HFFc6 (cell line): ENCODE measurements at regions not wholly inside any gene's neighbourhood (a gene's known extent, or its start where the extent isn't known, plus 50 kb on each side); places are given as distances from the start of the nearest gene placed in this dataset.
"Not testable (repeated sequence)": the region's sequence is repeated elsewhere in the genome, so short reads cannot be mapped to it uniquely, and the experiment has no call there.

Source experiments
- DNase-seq: peaks from one replicate; pipeline ENCODE4 v3.0.0-alpha.2; 2018
- H3K27ac Mint-ChIP-seq: 2 replicates; pipeline ENCODE4 v1.8.0; 2020; ENCODE audit warnings: mild to moderate bottlenecking, mixed read lengths
- H3K27me3 Mint-ChIP-seq: 2 replicates; pipeline ENCODE4 v1.8.0; 2021; ENCODE audit warnings: mild to moderate bottlenecking, moderate library complexity, mixed read lengths; ENCODE audit not compliant: insufficient read depth
- H3K36me3 Mint-ChIP-seq: 2 replicates; pipeline ENCODE4 v1.8.0; 2021; ENCODE audit warnings: low read depth, mixed read lengths
- H3K4me1 Mint-ChIP-seq: 2 replicates; pipeline ENCODE4 v1.8.0; 2020; ENCODE audit warnings: low read depth, mixed read lengths
- H3K4me3 Mint-ChIP-seq: 2 replicates; pipeline ENCODE4 v1.8.0; 2020; ENCODE audit warnings: mild to moderate bottlenecking, moderate library complexity, mixed read lengths
- H3K9me3 Mint-ChIP-seq: 2 replicates; pipeline ENCODE4 v1.8.0; 2020; ENCODE audit warnings: mild to moderate bottlenecking, mixed read lengths
- TF ChIP-seq, protein P1 (sequence below): fragments of 200-600 bp; sonication (generic); IDR thresholded peaks from 2 replicates; pipeline ENCODE4 v1.5.0; 2021; ENCODE audit warnings: antibody characterized with exemption, mild to moderate bottlenecking

- Mint-ChIP-seq H3K4me1 (no peaks in the 10 kb centered on the region), H3K27me3 (no peaks in the 10 kb centered on the region; the same call in 1 of the 2 replicates), H3K36me3 (no peaks in the 10 kb centered on the region), H3K27ac (no peak overlapping the region), H3K4me3 (no peak overlapping the region), H3K9me3 (peaks cover 58% of the 10 kb centered on the region)
- no peak for DNase-seq
- TF ChIP-seq, protein P1, sequence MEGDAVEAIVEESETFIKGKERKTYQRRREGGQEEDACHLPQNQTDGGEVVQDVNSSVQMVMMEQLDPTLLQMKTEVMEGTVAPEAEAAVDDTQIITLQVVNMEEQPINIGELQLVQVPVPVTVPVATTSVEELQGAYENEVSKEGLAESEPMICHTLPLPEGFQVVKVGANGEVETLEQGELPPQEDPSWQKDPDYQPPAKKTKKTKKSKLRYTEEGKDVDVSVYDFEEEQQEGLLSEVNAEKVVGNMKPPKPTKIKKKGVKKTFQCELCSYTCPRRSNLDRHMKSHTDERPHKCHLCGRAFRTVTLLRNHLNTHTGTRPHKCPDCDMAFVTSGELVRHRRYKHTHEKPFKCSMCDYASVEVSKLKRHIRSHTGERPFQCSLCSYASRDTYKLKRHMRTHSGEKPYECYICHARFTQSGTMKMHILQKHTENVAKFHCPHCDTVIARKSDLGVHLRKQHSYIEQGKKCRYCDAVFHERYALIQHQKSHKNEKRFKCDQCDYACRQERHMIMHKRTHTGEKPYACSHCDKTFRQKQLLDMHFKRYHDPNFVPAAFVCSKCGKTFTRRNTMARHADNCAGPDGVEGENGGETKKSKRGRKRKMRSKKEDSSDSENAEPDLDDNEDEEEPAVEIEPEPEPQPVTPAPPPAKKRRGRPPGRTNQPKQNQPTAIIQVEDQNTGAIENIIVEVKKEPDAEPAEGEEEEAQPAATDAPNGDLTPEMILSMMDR = no peak
These were observed 120.9 kb upstream of the ABCB5 start for GRCh38 chr7:20494566-20494965.

GRCh38 chr7:20501473-20501872, 114.0 kb upstream of the ABCB5 start:
- H3K36me3 Mint-ChIP-seq, H3K27me3 Mint-ChIP-seq, DNase-seq, H3K4me3 Mint-ChIP-seq, H3K27ac Mint-ChIP-seq, H3K4me1 Mint-ChIP-seq: not testable (repeated sequence)
- peaks cover 64% of the 10 kb centered on the region for H3K9me3 Mint-ChIP-seq

DNA sequence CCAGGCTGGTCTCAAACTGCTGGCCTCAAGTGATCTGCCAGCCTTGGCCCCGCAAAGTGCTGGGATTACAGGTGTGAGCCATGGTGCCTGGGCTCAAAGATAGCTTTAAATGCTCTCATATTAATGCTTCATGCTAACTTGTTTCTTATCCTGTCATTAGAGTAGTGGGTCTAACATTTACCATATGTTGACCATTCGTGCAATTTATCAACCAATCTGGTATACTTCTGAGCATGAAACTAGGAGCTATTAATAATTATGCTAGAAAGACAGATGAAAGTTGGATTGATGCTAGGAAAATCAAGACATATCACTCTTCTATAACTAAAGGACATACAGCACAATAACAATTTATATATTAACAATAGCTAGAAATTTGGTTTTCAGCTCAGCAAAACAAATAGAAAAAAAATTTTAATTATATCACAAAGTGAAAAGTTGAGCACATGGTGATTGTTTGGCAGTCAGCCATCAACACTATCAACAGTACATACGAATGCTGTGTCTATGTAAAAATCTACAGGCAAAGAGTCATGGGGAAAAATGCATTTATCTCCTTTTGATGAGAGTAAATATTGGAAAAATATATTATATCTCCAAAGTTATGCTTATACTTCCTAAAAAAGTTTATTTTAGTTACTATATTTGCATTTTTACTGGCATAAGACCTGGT, 112.1 kb upstream of the ABCB5 start:
- Mint-ChIP-seq H3K9me3 (peaks cover 54% of the 10 kb centered on the region), H3K4me3 (no peak overlapping the region), H3K27ac (no peak overlapping the region), H3K36me3 (no peaks in the 10 kb centered on the region), H3K27me3 (no peaks in the 10 kb centered on the region; the same call in 1 of the 2 replicates), H3K4me1 (no peaks in the 10 kb centered on the region)
- TF ChIP-seq, protein P1 = no peak
- no peak for DNase-seq

- Mint-ChIP-seq H3K4me3 (no peak overlapping the region), H3K27me3 (no peaks in the 10 kb centered on the region; the same call in 1 of the 2 replicates), H3K36me3 (no peaks in the 10 kb centered on the region), H3K27ac (no peak overlapping the region), H3K4me1 (no peaks in the 10 kb centered on the region), H3K9me3 (peaks cover 49% of the 10 kb centered on the region)
- TF ChIP-seq, protein P1 = no peak
- no peak for DNase-seq
These were observed 111.4 kb upstream of the ABCB5 start for GRCh38 chr7:20504060-20504459.

GRCh38 chr7:20506175-20506574, 109.3 kb upstream of the ABCB5 start:
- H3K27ac Mint-ChIP-seq = no peak overlapping the region
- H3K36me3 Mint-ChIP-seq = no peaks in the 10 kb centered on the region
- peaks cover 43% of the 10 kb centered on the region for H3K9me3 Mint-ChIP-seq
- no peak for DNase-seq
- no peaks in the 10 kb centered on the region for H3K4me1 Mint-ChIP-seq
- no peaks in the 10 kb centered on the region; the same call in 1 of the 2 replicates for H3K27me3 Mint-ChIP-seq
- TF ChIP-seq, protein P1 = no peak
- H3K4me3 Mint-ChIP-seq = no peak overlapping the region

GRCh38 chr7:20507157-20507556, 108.3 kb upstream of the ABCB5 start:
- no peaks in the 10 kb centered on the region for H3K4me1 Mint-ChIP-seq
- TF ChIP-seq, protein P1 = no peak
- peaks cover 44% of the 10 kb centered on the region for H3K9me3 Mint-ChIP-seq
- no peak overlapping the region for H3K27ac Mint-ChIP-seq
- no peaks in the 10 kb centered on the region for H3K36me3 Mint-ChIP-seq
- H3K4me3 Mint-ChIP-seq = no peak overlapping the region
- DNase-seq = no peak
- H3K27me3 Mint-ChIP-seq = no peaks in the 10 kb centered on the region; the same call in 1 of the 2 replicates
